PC-9 (cell line): ENCODE measurements at regions not wholly inside any gene's neighbourhood (a gene's known extent, or its start where the extent isn't known, plus 50 kb on each side); places are given as distances from the start of the nearest gene placed in this dataset.

Experiments
- BruUV-seq: library from RNA; stranded (reverse); fragments of 400-500 nt; replicated peaks from 2 replicates; lab custom pipeline; 2021; lab: Mats Ljungman, UMichigan
- CTCF ChIA-PET: fragments of 300-600 bp; sonication (Branson Sonifier 250); formaldehyde crosslinking; loops from one replicate; lab custom pipeline; 2022; ENCODE audit warnings: antibody characterized with exemption; lab: Charles Lee
- POLR2A ChIA-PET: fragments of 300-600 bp; sonication (Branson Sonifier 250); formaldehyde crosslinking; loops from one replicate; lab custom pipeline; 2022; ENCODE audit warnings: antibody characterized with exemption; ENCODE audit not compliant: unreplicated experiment; lab: Charles Lee
- DNase-seq, 2 experiments: peaks; one replicate each; pipeline versions ENCODE4 v3.0.0 to v3.0.0-alpha.2; 2015 to 2022; ENCODE audit warnings: mixed read lengths in 1 of 2
- H2AFZ ChIP-seq: fragments of 200-600 bp; sonication (generic); 2 replicates; pipeline ENCODE4 v1.8.1; 2017; ENCODE audit warnings: antibody characterized with exemption
- H3F3A ChIP-seq: fragments of 200-600 bp; sonication (generic); 2 replicates; pipeline ENCODE4 v1.8.1; 2017; ENCODE audit warnings: antibody characterized with exemption, mild to moderate bottlenecking, low read depth; ENCODE audit not compliant: insufficient read depth
- H3K27ac ChIP-seq: fragments of 200-600 bp; sonication (generic); 2 replicates; pipeline ENCODE4 v1.6.1; 2016; ENCODE audit warnings: mixed run types
- H3K27me3 ChIP-seq: fragments of 200-600 bp; sonication (generic); 2 replicates; pipeline ENCODE4 v1.6.1; 2016; ENCODE audit warnings: low read depth, mixed run types; ENCODE audit not compliant: insufficient read depth
- H3K36me3 ChIP-seq: fragments of 200-600 bp; sonication (generic); 2 replicates; pipeline ENCODE4 v1.6.1; 2016; ENCODE audit warnings: low read depth, mixed run types
- H3K4me1 ChIP-seq: fragments of 200-600 bp; sonication (generic); replicated peaks from 2 replicates; pipeline ENCODE4 v1.6.1; 2016; ENCODE audit warnings: mixed run types; ENCODE audit not compliant: insufficient read depth
- H3K4me2 ChIP-seq: fragments of 200-600 bp; sonication (generic); 2 replicates; pipeline ENCODE4 v1.6.1; 2017; ENCODE audit warnings: mixed run types
- H3K4me3 ChIP-seq: fragments of 200-600 bp; sonication (generic); 2 replicates; pipeline ENCODE4 v1.6.1; 2016; ENCODE audit warnings: mixed run types
- H3K79me2 ChIP-seq: fragments of 200-600 bp; sonication (generic); 2 replicates; pipeline ENCODE4 v1.6.1; 2017; ENCODE audit warnings: low read depth, mixed run types
- H3K9me2 ChIP-seq: fragments of 200-600 bp; sonication (generic); 2 replicates; pipeline ENCODE4 v1.8.1; 2017; ENCODE audit warnings: mild to moderate bottlenecking; ENCODE audit not compliant: insufficient read depth
- H3K9me3 ChIP-seq: fragments of 200-600 bp; sonication (generic); 2 replicates; pipeline ENCODE4 v1.8.1; 2016; ENCODE audit warnings: low read depth; ENCODE audit not compliant: insufficient read depth
- H4K20me1 ChIP-seq: fragments of 200-600 bp; sonication (generic); 2 replicates; pipeline ENCODE4 v1.8.1; 2017; ENCODE audit not compliant: insufficient read depth
- CTCF ChIP-seq: fragments of 200-600 bp; sonication (generic); conservative IDR thresholded peaks from 2 replicates; pipeline ENCODE4 v1.6.1; 2017; ENCODE audit warnings: mixed run types, antibody characterized with exemption, mild to moderate bottlenecking, moderate library complexity
- EZH2 ChIP-seq: fragments of 200-600 bp; sonication (generic); IDR thresholded peaks from 2 replicates; pipeline ENCODE4 v1.8.0; 2017; ENCODE audit warnings: antibody characterized with exemption, low read depth
- intact Hi-C: fragments of 100-400 bp; cut with micrococcal nuclease; formaldehyde crosslinking; loops from one replicate; pipeline ENCODE4 v1.10.0; 2022; ENCODE audit not compliant: unreplicated experiment

- Histone ChIP-seq H3F3A (no peaks in the 10 kb centered on the region), H3K79me2 (no peaks in the 10 kb centered on the region), H2AFZ (no peak overlapping the region), H3K27me3 (no peaks in the 10 kb centered on the region), H3K4me1 (no peaks in the 10 kb centered on the region), H3K9me3 (no peaks in the 10 kb centered on the region), H3K4me2 (no peak overlapping the region), H3K4me3 (no peak overlapping the region), H4K20me1 (no peaks in the 10 kb centered on the region), H3K27ac (no peak overlapping the region), H3K9me2 (no peaks in the 10 kb centered on the region), H3K36me3 (no peaks in the 10 kb centered on the region)
- POLR2A ChIA-PET = no interaction called here
- no peak for DNase-seq
- TF ChIP-seq EZH2 = no peak
- no peak for TF ChIP-seq CTCF
- no TSS peak for BruUV-seq
- intact Hi-C loops = no loop called here
- CTCF ChIA-PET = no interaction called here
Measured at GRCh38 chr7:70986297-70986696, 145.6 kb upstream of the GALNT17 start.

- Histone ChIP-seq H3K9me3 (no peaks in the 10 kb centered on the region), H3K4me3 (no peak overlapping the region), H4K20me1 (no peaks in the 10 kb centered on the region), H2AFZ (no peak overlapping the region), H3K79me2 (no peaks in the 10 kb centered on the region), H3K4me2 (no peak overlapping the region), H3K4me1 (no peaks in the 10 kb centered on the region), H3K9me2 (no peaks in the 10 kb centered on the region), H3K27ac (no peak overlapping the region), H3F3A (no peaks in the 10 kb centered on the region), H3K27me3 (no peaks in the 10 kb centered on the region), H3K36me3 (no peaks in the 10 kb centered on the region)
- DNase-seq = no peak
- POLR2A ChIA-PET = no interaction called here
- CTCF ChIA-PET = no interaction called here
- intact Hi-C loops = no loop called here
- no TSS peak for BruUV-seq
- TF ChIP-seq CTCF (no peak), EZH2 (no peak)
Measured at GRCh38 chr7:70994176-70994575, 137.8 kb upstream of the GALNT17 start.

GRCh38 chr7:70997261-70997660 is 134.7 kb upstream of the GALNT17 start:
- Histone ChIP-seq H3K9me2 (no peaks in the 10 kb centered on the region), H3K4me3 (no peak overlapping the region), H3K4me2 (no peak overlapping the region), H3K27ac (no peak overlapping the region), H2AFZ (no peak overlapping the region), H3K9me3 (no peaks in the 10 kb centered on the region), H3K36me3 (no peaks in the 10 kb centered on the region), H3K27me3 (no peaks in the 10 kb centered on the region), H4K20me1 (no peaks in the 10 kb centered on the region), H3F3A (no peaks in the 10 kb centered on the region), H3K79me2 (no peaks in the 10 kb centered on the region), H3K4me1 (no peaks in the 10 kb centered on the region)
- no TSS peak for BruUV-seq
- TF ChIP-seq CTCF (no peak), EZH2 (no peak)
- ChIA-PET POLR2A (no interaction called here), CTCF (no interaction called here)
- no peak for DNase-seq
- intact Hi-C loops = no loop called here
